Stomach (tissue), 4 donors: ENCODE measurements at regions not wholly inside any gene's neighbourhood (a gene's known extent, or its start where the extent isn't known, plus 50 kb on each side); places are given as distances from the start of the nearest gene placed in this dataset.

Experiments used
- CTCF ChIP-seq, 7 experiments: fragments of 450-650 bp in 4 of 7; fragments of 200-600 bp in 3 of 7; sonication (generic) in 3 of 7; IDR thresholded peaks; one replicate each; pipeline ENCODE4 v1.5.1; 2016 to 2019; ENCODE audit warnings: antibody characterized with exemption in 7 of 7, control low read depth in 2 of 7, mild to moderate bottlenecking in 1 of 7
- EP300 ChIP-seq: sonication (generic); formaldehyde crosslinking; IDR thresholded peaks from one replicate; pipeline ENCODE4 v1.6.1; 2017; ENCODE audit warnings: antibody characterized with exemption
- POLR2A ChIP-seq, 4 donors: fragments of 450-650 bp; IDR thresholded peaks; one replicate each; pipeline ENCODE4 v1.6.1; 2016; ENCODE audit warnings: antibody characterized with exemption in 4 of 4, control low read depth in 2 of 4, mild to moderate bottlenecking in 1 of 4, moderate library complexity in 1 of 4
- POLR2AphosphoS5 ChIP-seq, 3 donors: sonication (generic); formaldehyde crosslinking; IDR thresholded peaks; one replicate each; pipeline ENCODE4 v1.6.1; 2016; ENCODE audit warnings: antibody characterized with exemption in 3 of 3

- TF ChIP-seq CTCF (IDR thresholded peaks at IDR 0.05): no peak
- no peak for TF ChIP-seq POLR2A (IDR thresholded peaks at IDR 0.05)
- TF ChIP-seq POLR2AphosphoS5 (IDR thresholded peaks at IDR 0.05): no peak
- TF ChIP-seq EP300: no peak
Observed at GRCh38 chr10:6802759-6803426, 222.8 kb upstream of the PRKCQ start.
